K562 (cell line): ENCODE measurements at regions not wholly inside any gene's neighbourhood (a gene's known extent, or its start where the extent isn't known, plus 50 kb on each side); places are given as distances from the start of the nearest gene placed in this dataset.

Experiments
- ATAC-seq: fragments of 200-7000 bp; cut with Tn5 transposase; 3 replicates; pipeline ENCODE4 v1.9.1; 2020; ENCODE audit warnings: moderate library complexity
- BruUV-seq: library from RNA; stranded (reverse); fragments of 400-500 nt; replicated peaks from 2 replicates; lab custom pipeline; 2021; lab: Mats Ljungman, UMichigan
- CTCF ChIA-PET: fragments of 300-600 bp; formaldehyde crosslinking; extraction: SDS; loops from one replicate; lab custom pipeline; 2021; ENCODE audit warnings: low intra/inter-chr PET ratio; lab: Yijun Ruan, JAX
- POLR2A ChIA-PET: fragments of 300-600, 350-650 bp; sonication (Branson Sonifier 250); formaldehyde crosslinking; extraction: SDS; loops from one replicate; lab custom pipeline; 2021; ENCODE audit warnings: antibody characterized with exemption, inconsistent platforms; lab: Yijun Ruan, JAX
- DNase-seq, 4 experiments: peaks; one replicate each; pipeline versions ENCODE4 v3.0.0 to v3.0.0-alpha.2; 2011 to 2018; ENCODE audit warnings: low spot score in 3 of 4, mixed read lengths in 3 of 4; ENCODE audit errors: extremely low read depth in 1 of 4
- FAIRE-seq: peaks from 2 replicates; lab custom pipeline; 2011; peaks lifted over from hg19 to GRCh38; lab: Jason Lieb, UNC
- H2AFZ ChIP-seq: 2 replicates; pipeline ENCODE4 v1.6.0; 2011; ENCODE audit warnings: low read depth, low read length, control low read depth, inconsistent platforms
- H3K27ac ChIP-seq: fragments of 200-600 bp; 3 replicates; pipeline ENCODE4 v1.8.0; 2011; ENCODE audit warnings: low read depth, mild to moderate bottlenecking, control low read depth, inconsistent platforms, low read length, moderate library complexity, mixed read lengths; ENCODE audit errors: extremely low read depth
- H3K27me3 ChIP-seq, 2 experiments: fragments of 300-600 bp in 1 of 2; 2 replicates in 1 of 2; 3 replicates in 1 of 2; pipeline versions ENCODE4 v1.6.0 to v1.8.0; 2011; ENCODE audit warnings: inconsistent platforms in 2 of 2, low read length in 2 of 2, mild to moderate bottlenecking in 1 of 2, mixed read lengths in 1 of 2, moderate library complexity in 1 of 2; ENCODE audit not compliant: control insufficient read depth in 2 of 2, insufficient read depth in 2 of 2
- H3K36me3 ChIP-seq: fragments of 300-600 bp; 3 replicates; pipeline ENCODE4 v1.8.0; 2011; ENCODE audit warnings: mild to moderate bottlenecking, low read length, inconsistent platforms; ENCODE audit not compliant: control insufficient read depth, insufficient read depth
- H3K4me1 ChIP-seq, 2 experiments: fragments of 200-600 bp in 1 of 2; replicated peaks in 1 of 2; 2 replicates in 1 of 2; 3 replicates in 1 of 2; pipeline versions ENCODE4 v1.5.1 to v1.8.0; 2011; ENCODE audit warnings: inconsistent platforms in 2 of 2, low read length in 2 of 2, mild to moderate bottlenecking in 1 of 2, mixed read lengths in 1 of 2, moderate library complexity in 1 of 2; ENCODE audit not compliant: control insufficient read depth in 2 of 2, insufficient read depth in 2 of 2
- H3K4me2 ChIP-seq: 2 replicates; pipeline ENCODE4 v1.6.1; 2011; ENCODE audit warnings: low read length, control low read depth, inconsistent platforms, mixed read lengths; ENCODE audit not compliant: insufficient read depth
- H3K4me3 ChIP-seq: fragments of 200-600 bp; sonication (generic), shearing (Covaris generic); 2 replicates; pipeline ENCODE4 v1.5.1; 2016; ENCODE audit warnings: control low read depth, inconsistent platforms
- H3K79me2 ChIP-seq: fragments of 200-600 bp; 3 replicates; pipeline ENCODE4 v1.8.0; 2011; ENCODE audit warnings: low read length, inconsistent platforms; ENCODE audit not compliant: control insufficient read depth, insufficient read depth
- H3K9ac ChIP-seq, 2 experiments: 2 replicates each; pipeline versions ENCODE4 v1.6.0 to v1.6.1; 2011; ENCODE audit warnings: low read depth in 2 of 2, low read length in 2 of 2, control low read depth in 1 of 2, inconsistent platforms in 1 of 2, mild to moderate bottlenecking in 1 of 2, mixed read lengths in 1 of 2; ENCODE audit not compliant: insufficient read depth in 1 of 2
- H3K9me1 ChIP-seq: one replicate; pipeline ENCODE4 v1.6.0; 2011; ENCODE audit warnings: inconsistent platforms, mild to moderate bottlenecking, low read length, moderate library complexity; ENCODE audit not compliant: control insufficient read depth, insufficient read depth
- H3K9me3 ChIP-seq: replicated peaks from 2 replicates; pipeline ENCODE4 v1.5.1; 2011; ENCODE audit warnings: low read depth, low read length, inconsistent platforms; ENCODE audit not compliant: control insufficient read depth, insufficient read depth
- H4K20me1 ChIP-seq: replicated peaks from 2 replicates; pipeline ENCODE4 v1.6.1; 2011; ENCODE audit warnings: low read length, inconsistent platforms, mixed read lengths; ENCODE audit not compliant: control insufficient read depth, insufficient read depth
- CC2D1A ChIP-seq: fragments of 450-650 bp; IDR thresholded peaks from 2 replicates; pipeline ENCODE4 v1.6.1; 2017; ENCODE audit warnings: mild to moderate bottlenecking
- E2F8 ChIP-seq: fragments of 450-650 bp; IDR thresholded peaks from 2 replicates; pipeline ENCODE4 v1.7.1; 2018; ENCODE audit warnings: mild to moderate bottlenecking, low read depth; ENCODE audit not compliant: partially characterized antibody
- HNRNPK ChIP-seq: fragments of 200-400 bp; formaldehyde crosslinking; IDR thresholded peaks from one replicate; pipeline ENCODE4 v1.6.1; 2018; ENCODE audit warnings: mild to moderate bottlenecking, low read depth, low read length; ENCODE audit not compliant: poor library complexity, severe bottlenecking
- IFI16 ChIP-seq: fragments of 250-450 bp; sonication (Bioruptor Pico); IDR thresholded peaks from 2 replicates; pipeline ENCODE4 v2.1.2; 2022; ENCODE audit warnings: mild to moderate bottlenecking, inconsistent platforms
- MBD2 ChIP-seq: sonication (generic); IDR thresholded peaks from 2 replicates; pipeline ENCODE4 v1.6.1; 2016; ENCODE audit warnings: low read depth, borderline replicate concordance
- RBBP5 ChIP-seq: fragments of 200-600 bp; sonication (generic); IDR thresholded peaks from 2 replicates; pipeline ENCODE4 v1.6.1; 2012; ENCODE audit warnings: borderline replicate concordance, mild to moderate bottlenecking, low read length, control low read depth, inconsistent platforms; ENCODE audit not compliant: insufficient read depth, poor library complexity, severe bottlenecking
- SMAD1 ChIP-seq: fragments of 150-350 bp; IDR thresholded peaks from 2 replicates; pipeline ENCODE4 v1.6.1; 2014; ENCODE audit warnings: low read length, low read depth; ENCODE audit not compliant: partially characterized antibody
- THRB ChIP-seq: fragments of 450-650 bp; formaldehyde crosslinking; conservative IDR thresholded peaks from 2 replicates; pipeline ENCODE4 v1.4.0; 2022; ENCODE audit warnings: mild to moderate bottlenecking, missing genetic modification characterization
- ZNF165 ChIP-seq: fragments of 250-450 bp; sonication (Bioruptor Pico); IDR thresholded peaks from 2 replicates; pipeline ENCODE4 v1.4.0; 2020; ENCODE audit warnings: borderline replicate concordance
- WGBS: fragments of 100-300 bp; shearing (Covaris generic); methylation state at CpG from one replicate; pipeline ENCODE4 v1.1.6; 2016; ENCODE audit warnings: low coverage, mixed read lengths; ENCODE audit not compliant: insufficient coverage; ENCODE audit errors: missing lambda C conversion rate; 5-methylcytosine and 5-hydroxymethylcytosine counted together
- in situ Hi-C: fragments of 300-500 bp; cut with MboI; formaldehyde crosslinking; loops from 4 replicates; pipeline ENCODE4 v1.15.0; 2018; ENCODE audit warnings: inconsistent platforms, mixed read lengths
- intact Hi-C: fragments of 100-400 bp; cut with micrococcal nuclease; formaldehyde crosslinking; loops from 2 replicates; pipeline ENCODE4 v1.14.2; 2022
- TF ChIP-seq, protein P1 (sequence below): fragments of 450-650 bp; IDR thresholded peaks from 2 replicates; pipeline ENCODE4 v1.6.1; 2016; ENCODE audit warnings: antibody characterized with exemption
- TF ChIP-seq, protein P2 (sequence below): fragments of 450-650 bp; IDR thresholded peaks from 2 replicates; pipeline ENCODE4 v1.7.0; 2016; ENCODE audit warnings: borderline replicate concordance

DNA sequence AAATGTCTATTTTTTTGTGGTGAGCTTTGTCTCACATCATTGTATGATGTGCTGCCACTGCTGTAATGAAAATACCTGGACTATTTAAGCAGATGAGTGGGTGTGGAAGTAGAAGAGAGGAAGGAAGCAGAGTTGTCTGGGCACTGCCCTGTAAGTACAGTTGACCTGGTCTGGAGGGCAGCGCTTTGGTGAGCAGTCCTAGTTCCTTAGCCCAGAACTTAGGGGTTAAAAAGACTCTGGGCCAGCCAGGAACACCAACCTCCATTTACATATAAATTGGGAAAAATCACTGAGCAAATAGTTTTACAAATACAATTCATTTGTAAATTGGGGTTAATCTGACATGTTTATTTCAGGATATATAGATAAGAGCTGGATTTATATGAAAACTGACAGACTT, 347.1 kb upstream of the FAT1 start:
- ChIA-PET POLR2A (interaction anchor here (0.6 to 0.8 kb wide), 2 partner anchors 65 to 881 kb away, joined by 3 read pairs; no protein-coding TSS in a partner anchor), CTCF (no interaction called here)
- no peak overlapping the region for H3K4me2 ChIP-seq
- no TSS peak for BruUV-seq
- H4K20me1 ChIP-seq = no peaks in the 10 kb centered on the region
- no peaks in the 10 kb centered on the region for H3K9me1 ChIP-seq
- no peaks in the 10 kb centered on the region for H3K79me2 ChIP-seq
- H3K9me3 ChIP-seq = no peaks in the 10 kb centered on the region
- no peak overlapping the region for H2AFZ ChIP-seq
- H3K4me3 ChIP-seq = no peak overlapping the region
- ATAC-seq (no peak), DNase-seq (no peak), FAIRE-seq (no peak)
- H3K9ac ChIP-seq = no peak overlapping the region
- TF ChIP-seq HNRNPK = no peak
- no peak for TF ChIP-seq ZNF165 (CRISPR knock-in tag)
- TF ChIP-seq THRB = no peak
- TF ChIP-seq SMAD1 = no peak
- no peak for TF ChIP-seq E2F8
- TF ChIP-seq, protein P1, sequence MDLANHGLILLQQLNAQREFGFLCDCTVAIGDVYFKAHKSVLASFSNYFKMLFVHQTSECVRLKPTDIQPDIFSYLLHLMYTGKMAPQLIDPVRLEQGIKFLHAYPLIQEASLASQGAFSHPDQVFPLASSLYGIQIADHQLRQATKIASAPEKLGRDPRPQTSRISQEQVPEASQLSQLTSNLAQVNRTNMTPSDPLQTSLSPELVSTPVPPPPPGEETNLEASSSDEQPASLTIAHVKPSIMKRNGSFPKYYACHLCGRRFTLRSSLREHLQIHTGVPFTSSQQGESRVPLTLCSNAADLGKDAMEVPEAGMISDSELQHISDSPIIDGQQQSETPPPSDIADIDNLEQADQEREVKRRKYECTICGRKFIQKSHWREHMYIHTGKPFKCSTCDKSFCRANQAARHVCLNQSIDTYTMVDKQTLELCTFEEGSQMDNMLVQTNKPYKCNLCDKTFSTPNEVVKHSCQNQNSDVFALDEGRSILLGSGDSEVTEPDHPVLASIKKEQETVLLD = no peak
- TF ChIP-seq RBBP5 = no peak
- TF ChIP-seq CC2D1A = no peak
- no peak for TF ChIP-seq MBD2
- no peak for TF ChIP-seq IFI16
- TF ChIP-seq, protein P2, sequence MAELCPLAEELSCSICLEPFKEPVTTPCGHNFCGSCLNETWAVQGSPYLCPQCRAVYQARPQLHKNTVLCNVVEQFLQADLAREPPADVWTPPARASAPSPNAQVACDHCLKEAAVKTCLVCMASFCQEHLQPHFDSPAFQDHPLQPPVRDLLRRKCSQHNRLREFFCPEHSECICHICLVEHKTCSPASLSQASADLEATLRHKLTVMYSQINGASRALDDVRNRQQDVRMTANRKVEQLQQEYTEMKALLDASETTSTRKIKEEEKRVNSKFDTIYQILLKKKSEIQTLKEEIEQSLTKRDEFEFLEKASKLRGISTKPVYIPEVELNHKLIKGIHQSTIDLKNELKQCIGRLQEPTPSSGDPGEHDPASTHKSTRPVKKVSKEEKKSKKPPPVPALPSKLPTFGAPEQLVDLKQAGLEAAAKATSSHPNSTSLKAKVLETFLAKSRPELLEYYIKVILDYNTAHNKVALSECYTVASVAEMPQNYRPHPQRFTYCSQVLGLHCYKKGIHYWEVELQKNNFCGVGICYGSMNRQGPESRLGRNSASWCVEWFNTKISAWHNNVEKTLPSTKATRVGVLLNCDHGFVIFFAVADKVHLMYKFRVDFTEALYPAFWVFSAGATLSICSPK = no peak
- 0% methylated on average over 1 of the region's 1 CpG for WGBS
- intact Hi-C loops = no loop called here
- H3K27ac ChIP-seq = no peak overlapping the region
- no peaks in the 10 kb centered on the region for H3K36me3 ChIP-seq
- peaks cover 3 to 9% of the 10 kb centered on the region in 2 experiments; a peak in 3 of 5 replicates for H3K27me3 ChIP-seq
- in situ Hi-C loops = no loop called here
- H3K4me1 ChIP-seq = no peaks in the 10 kb centered on the region
